HCT116 (cell line): ENCODE measurements at regions not wholly inside any gene's neighbourhood (a gene's known extent, or its start where the extent isn't known, plus 50 kb on each side); places are given as distances from the start of the nearest gene placed in this dataset.

ENCODE experiments used
- ATAC-seq: fragments of 200-7000 bp; cut with Tn5 transposase; 2 replicates; pipeline ENCODE4 v1.9.1; 2020; ENCODE audit warnings: mild to moderate bottlenecking, moderate library complexity
- BruUV-seq: library from RNA; stranded (reverse); fragments of 400-500 nt; replicated peaks from 2 replicates; lab custom pipeline; 2021; lab: Mats Ljungman, UMichigan
- CTCF ChIA-PET: fragments of 300-600 bp; sonication (Branson Sonifier 250); formaldehyde crosslinking; loops from one replicate; lab custom pipeline; 2021; ENCODE audit warnings: antibody characterized with exemption; lab: Charles Lee
- POLR2A ChIA-PET: fragments of 300-600, 350-600 bp; sonication (Branson Sonifier 250); formaldehyde crosslinking; loops from one replicate; lab custom pipeline; 2021; ENCODE audit warnings: antibody characterized with exemption; lab: Charles Lee
- RAD21 ChIA-PET, 2 experiments: fragments of 300-600 bp; sonication (Branson Sonifier 250); formaldehyde crosslinking; loops; one replicate each; lab custom pipeline; 2023; ENCODE audit warnings: low total read pairs in 2 of 2; ENCODE audit not compliant: uncharacterized antibody in 2 of 2, unreplicated experiment in 2 of 2, low non-redundant PET in 1 of 2; lab: Charles Lee
- DNase-seq: peaks from one replicate; pipeline ENCODE4 v3.0.0-alpha.2; 2010; ENCODE audit warnings: low read depth, low spot score
- H2AFZ ChIP-seq: fragments of 200-600 bp; shearing (Covaris generic), sonication (generic); 2 replicates; pipeline ENCODE4 v1.6.1; 2017; ENCODE audit warnings: low read depth, mixed run types, mixed read lengths, antibody characterized with exemption, low read length; ENCODE audit not compliant: poor library complexity, severe bottlenecking
- H3K27ac ChIP-seq: 2 replicates; pipeline ENCODE4 v1.5.1; 2012; ENCODE audit warnings: low read depth, low read length
- H3K27me3 ChIP-seq: fragments of 200-600 bp; sonication (generic); 2 replicates; pipeline ENCODE4 v1.6.1; 2016; ENCODE audit warnings: mixed run types, low read length, mixed read lengths; ENCODE audit not compliant: insufficient read depth
- H3K36me3 ChIP-seq, 2 experiments: fragments of 200-500 bp in 1 of 2; fragments of 200-600 bp in 1 of 2; sonication (Bioruptor generic) in 1 of 2; sonication (generic) in 1 of 2; 2 replicates each; pipeline versions ENCODE4 v1.5.1 to v1.6.1; 2014 to 2016; ENCODE audit warnings: low read length in 2 of 2, inconsistent platforms in 1 of 2, mixed read lengths in 1 of 2, mixed run types in 1 of 2; ENCODE audit not compliant: insufficient read depth in 2 of 2, control insufficient read depth in 1 of 2
- H3K4me1 ChIP-seq, 2 experiments: fragments of 200-600 bp in 1 of 2; sonication (generic) in 1 of 2; 2 replicates each; pipeline versions ENCODE4 v1.5.1 to v1.6.1; 2012 to 2017; ENCODE audit warnings: low read length in 2 of 2, inconsistent platforms in 1 of 2, mild to moderate bottlenecking in 1 of 2, mixed read lengths in 1 of 2, mixed run types in 1 of 2, moderate library complexity in 1 of 2; ENCODE audit not compliant: insufficient read depth in 2 of 2, control insufficient read depth in 1 of 2
- H3K4me2 ChIP-seq: fragments of 200-600 bp; sonication (generic); 2 replicates; pipeline ENCODE4 v1.6.1; 2017; ENCODE audit warnings: mixed run types, low read length, mixed read lengths
- H3K4me3 ChIP-seq, 2 experiments: fragments of 200-600 bp in 1 of 2; sonication (generic) in 1 of 2; replicated peaks in 1 of 2; 2 replicates each; pipeline ENCODE4 v1.5.1; 2011 to 2016; ENCODE audit warnings: low read length in 2 of 2, control low read depth in 1 of 2, low read depth in 1 of 2, mild to moderate bottlenecking in 1 of 2, mixed read lengths in 1 of 2, mixed run types in 1 of 2
- H3K79me2 ChIP-seq: fragments of 200-600 bp; sonication (generic); 2 replicates; pipeline ENCODE4 v1.6.1; 2017; ENCODE audit warnings: mild to moderate bottlenecking, mixed run types, low read length, moderate library complexity, mixed read lengths; ENCODE audit not compliant: insufficient read depth
- H3K9ac ChIP-seq: fragments of 200-600 bp; sonication (generic); 2 replicates; pipeline ENCODE4 v1.6.1; 2016; ENCODE audit warnings: low read length, mixed read lengths
- H3K9me2 ChIP-seq: fragments of 200-600 bp; sonication (generic), shearing (Covaris generic); 2 replicates; pipeline ENCODE4 v1.6.1; 2017; ENCODE audit warnings: mixed run types, mild to moderate bottlenecking, moderate library complexity; ENCODE audit not compliant: insufficient read depth
- H3K9me3 ChIP-seq, 2 experiments: fragments of 200-500 bp in 1 of 2; fragments of 200-600 bp in 1 of 2; sonication (Bioruptor generic) in 1 of 2; sonication (generic) in 1 of 2; 2 replicates each; pipeline ENCODE4 v1.6.1; 2014 to 2017; ENCODE audit warnings: low read length in 2 of 2, mixed read lengths in 2 of 2, inconsistent platforms in 1 of 2, low read depth in 1 of 2, mild to moderate bottlenecking in 1 of 2, mixed run types in 1 of 2, moderate library complexity in 1 of 2; ENCODE audit not compliant: control insufficient read depth in 1 of 2, insufficient read depth in 1 of 2
- H4K20me1 ChIP-seq: fragments of 200-600 bp; sonication (generic), shearing (Covaris generic); 2 replicates; pipeline ENCODE4 v1.6.1; 2017; ENCODE audit warnings: mixed run types, mild to moderate bottlenecking, moderate library complexity; ENCODE audit not compliant: insufficient read depth
- CEBPB ChIP-seq: IDR thresholded peaks from 2 replicates; pipeline ENCODE4 v1.6.1; 2012; ENCODE audit warnings: low read depth
- CTCF ChIP-seq, 3 experiments: fragments of 200-600 bp in 1 of 3; sonication (generic) in 1 of 3; IDR thresholded peaks in 2 of 3; conservative IDR thresholded peaks in 1 of 3; 2 replicates each; pipeline ENCODE4 v1.5.1; 2012 to 2017; ENCODE audit warnings: low read depth in 2 of 3, low read length in 2 of 3, antibody characterized with exemption in 1 of 3, borderline replicate concordance in 1 of 3, control low read depth in 1 of 3, mild to moderate bottlenecking in 1 of 3, mixed read lengths in 1 of 3, mixed run types in 1 of 3, moderate library complexity in 1 of 3; ENCODE audit not compliant: insufficient read depth in 1 of 3
- EGR1 ChIP-seq: IDR thresholded peaks from 2 replicates; pipeline ENCODE4 v1.6.1; 2012; ENCODE audit warnings: low read depth
- ELF1 ChIP-seq: IDR thresholded peaks from 2 replicates; pipeline ENCODE4 v1.6.1; 2012; ENCODE audit warnings: low read depth, borderline replicate concordance
- EZH2 ChIP-seq: fragments of 200-600 bp; sonication (generic); IDR thresholded peaks from 2 replicates; pipeline ENCODE4 v1.6.1; 2017; ENCODE audit warnings: antibody characterized with exemption, mixed run types
- JUND ChIP-seq: IDR thresholded peaks from 2 replicates; pipeline ENCODE4 v1.6.1; 2012
- SP1 ChIP-seq: IDR thresholded peaks from 2 replicates; pipeline ENCODE4 v1.6.1; 2012; ENCODE audit warnings: low read depth
- TCF7L2 ChIP-seq: IDR thresholded peaks from 2 replicates; pipeline ENCODE4 v1.7.0; 2011; ENCODE audit warnings: borderline replicate concordance, inconsistent platforms; ENCODE audit not compliant: insufficient read depth, insufficient read length; ENCODE audit errors: extremely low read depth
- YY1 ChIP-seq: IDR thresholded peaks from 2 replicates; pipeline ENCODE4 v1.6.1; 2011; ENCODE audit warnings: low read length, low read depth, moderate library complexity, mild to moderate bottlenecking; ENCODE audit not compliant: insufficient replicate concordance; ENCODE audit errors: extremely low read depth
- intact Hi-C: fragments of 100-400 bp; cut with micrococcal nuclease; formaldehyde crosslinking; loops from 2 replicates; pipeline ENCODE4 v1.10.0; 2022
- TF ChIP-seq, protein P1 (sequence below): IDR thresholded peaks from 2 replicates; pipeline ENCODE4 v1.6.1; 2012; ENCODE audit warnings: low read depth
- TF ChIP-seq, protein P2 (sequence below): IDR thresholded peaks from 2 replicates; pipeline ENCODE4 v1.6.1; 2012

DNA sequence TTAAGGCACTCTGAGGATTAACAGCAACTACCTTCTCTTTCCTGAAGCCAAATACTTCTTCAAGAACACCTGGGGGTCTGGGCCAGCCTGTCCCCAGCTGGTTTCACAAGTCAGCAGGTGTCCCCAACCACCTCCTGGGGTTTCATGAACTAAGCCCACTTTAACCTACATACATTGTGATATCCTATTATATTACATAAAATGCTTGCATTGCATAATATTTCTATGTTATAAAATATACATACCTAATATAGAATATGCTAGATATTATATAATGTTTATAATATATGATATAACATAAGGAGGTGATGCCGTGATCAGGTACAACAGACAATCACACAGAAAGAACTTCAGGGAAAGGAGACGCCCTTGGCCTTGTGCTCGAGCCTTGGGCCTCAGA is 367.6 kb downstream of the C16orf95 start:
- peaks cover 0 to 8% of the 10 kb centered on the region in 2 experiments; a peak in 1 of 4 replicates for H3K9me3 ChIP-seq
- no peaks in the 10 kb centered on the region for H3K27me3 ChIP-seq
- H3K79me2 ChIP-seq = no peaks in the 10 kb centered on the region
- POLR2A ChIA-PET = no interaction called here
- no peak overlapping the region for H3K27ac ChIP-seq
- H3K9me2 ChIP-seq = no peaks in the 10 kb centered on the region
- H3K9ac ChIP-seq = no peak overlapping the region
- no peak overlapping the region for H2AFZ ChIP-seq
- H4K20me1 ChIP-seq = no peaks in the 10 kb centered on the region
- DNase-seq (no peak), ATAC-seq (no peak)
- H3K4me3 ChIP-seq = no peak overlapping the region
- RAD21 ChIA-PET = no interaction called here
- BruUV-seq = no TSS peak
- H3K4me1 ChIP-seq = peaks cover 25 to 35% of the 10 kb centered on the region in 2 experiments
- intact Hi-C loops = no loop called here
- CTCF ChIA-PET = no interaction called here
- TF ChIP-seq SP1 = no peak
- no peak for TF ChIP-seq CTCF (IDR thresholded peaks at IDR 0.05 in 2 of 3, conservative IDR thresholded peaks at IDR 0.05 in 1 of 3; ENCODE audit: borderline replicate concordance in 1 of 3, insufficient read depth in 1 of 3, low read depth in 2 of 3, low read length in 2 of 3)
- TF ChIP-seq YY1 = no peak
- TF ChIP-seq TCF7L2 = no peak
- TF ChIP-seq ELF1 = no peak
- no peak for TF ChIP-seq EGR1
- TF ChIP-seq, protein P1, sequence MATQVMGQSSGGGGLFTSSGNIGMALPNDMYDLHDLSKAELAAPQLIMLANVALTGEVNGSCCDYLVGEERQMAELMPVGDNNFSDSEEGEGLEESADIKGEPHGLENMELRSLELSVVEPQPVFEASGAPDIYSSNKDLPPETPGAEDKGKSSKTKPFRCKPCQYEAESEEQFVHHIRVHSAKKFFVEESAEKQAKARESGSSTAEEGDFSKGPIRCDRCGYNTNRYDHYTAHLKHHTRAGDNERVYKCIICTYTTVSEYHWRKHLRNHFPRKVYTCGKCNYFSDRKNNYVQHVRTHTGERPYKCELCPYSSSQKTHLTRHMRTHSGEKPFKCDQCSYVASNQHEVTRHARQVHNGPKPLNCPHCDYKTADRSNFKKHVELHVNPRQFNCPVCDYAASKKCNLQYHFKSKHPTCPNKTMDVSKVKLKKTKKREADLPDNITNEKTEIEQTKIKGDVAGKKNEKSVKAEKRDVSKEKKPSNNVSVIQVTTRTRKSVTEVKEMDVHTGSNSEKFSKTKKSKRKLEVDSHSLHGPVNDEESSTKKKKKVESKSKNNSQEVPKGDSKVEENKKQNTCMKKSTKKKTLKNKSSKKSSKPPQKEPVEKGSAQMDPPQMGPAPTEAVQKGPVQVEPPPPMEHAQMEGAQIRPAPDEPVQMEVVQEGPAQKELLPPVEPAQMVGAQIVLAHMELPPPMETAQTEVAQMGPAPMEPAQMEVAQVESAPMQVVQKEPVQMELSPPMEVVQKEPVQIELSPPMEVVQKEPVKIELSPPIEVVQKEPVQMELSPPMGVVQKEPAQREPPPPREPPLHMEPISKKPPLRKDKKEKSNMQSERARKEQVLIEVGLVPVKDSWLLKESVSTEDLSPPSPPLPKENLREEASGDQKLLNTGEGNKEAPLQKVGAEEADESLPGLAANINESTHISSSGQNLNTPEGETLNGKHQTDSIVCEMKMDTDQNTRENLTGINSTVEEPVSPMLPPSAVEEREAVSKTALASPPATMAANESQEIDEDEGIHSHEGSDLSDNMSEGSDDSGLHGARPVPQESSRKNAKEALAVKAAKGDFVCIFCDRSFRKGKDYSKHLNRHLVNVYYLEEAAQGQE = no peak
- TF ChIP-seq EZH2 = no peak
- TF ChIP-seq, protein P2, sequence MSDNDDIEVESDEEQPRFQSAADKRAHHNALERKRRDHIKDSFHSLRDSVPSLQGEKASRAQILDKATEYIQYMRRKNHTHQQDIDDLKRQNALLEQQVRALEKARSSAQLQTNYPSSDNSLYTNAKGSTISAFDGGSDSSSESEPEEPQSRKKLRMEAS = no peak
- no peak for TF ChIP-seq JUND
- TF ChIP-seq CEBPB = no peak
- TF ChIP-seq, all 23 proteins: peak for 0
- Histone ChIP-seq H3K36me3 (no peaks in the 10 kb centered on the region), H3K4me2 (no peak overlapping the region)
